Coronary artery (tissue), 2 donors: ENCODE measurements at regions not wholly inside any gene's neighbourhood (a gene's known extent, or its start where the extent isn't known, plus 50 kb on each side); places are given as distances from the start of the nearest gene placed in this dataset.
A peak's percentile ranks its signal among the peaks of the same experiment; 100 is the strongest.

Experiments
- DNase-seq: peaks from one replicate; pipeline ENCODE4 v3.0.0-alpha.2; 2017; ENCODE audit warnings: low spot score
- H3K27ac ChIP-seq, 2 donors: fragments of 200-600 bp; sonication (generic); one replicate each; pipeline ENCODE4 v1.5.1; 2016 to 2019
- H3K4me3 ChIP-seq: fragments of 200-600 bp; sonication (generic); 2 replicates; pipeline ENCODE4 v1.5.1; 2016; ENCODE audit warnings: mild to moderate bottlenecking, moderate library complexity
- TF ChIP-seq, protein P1 (sequence below): fragments of 200-600 bp; sonication (generic); IDR thresholded peaks from one replicate; pipeline ENCODE4 v1.5.1; 2019; ENCODE audit warnings: antibody characterized with exemption

DNA sequence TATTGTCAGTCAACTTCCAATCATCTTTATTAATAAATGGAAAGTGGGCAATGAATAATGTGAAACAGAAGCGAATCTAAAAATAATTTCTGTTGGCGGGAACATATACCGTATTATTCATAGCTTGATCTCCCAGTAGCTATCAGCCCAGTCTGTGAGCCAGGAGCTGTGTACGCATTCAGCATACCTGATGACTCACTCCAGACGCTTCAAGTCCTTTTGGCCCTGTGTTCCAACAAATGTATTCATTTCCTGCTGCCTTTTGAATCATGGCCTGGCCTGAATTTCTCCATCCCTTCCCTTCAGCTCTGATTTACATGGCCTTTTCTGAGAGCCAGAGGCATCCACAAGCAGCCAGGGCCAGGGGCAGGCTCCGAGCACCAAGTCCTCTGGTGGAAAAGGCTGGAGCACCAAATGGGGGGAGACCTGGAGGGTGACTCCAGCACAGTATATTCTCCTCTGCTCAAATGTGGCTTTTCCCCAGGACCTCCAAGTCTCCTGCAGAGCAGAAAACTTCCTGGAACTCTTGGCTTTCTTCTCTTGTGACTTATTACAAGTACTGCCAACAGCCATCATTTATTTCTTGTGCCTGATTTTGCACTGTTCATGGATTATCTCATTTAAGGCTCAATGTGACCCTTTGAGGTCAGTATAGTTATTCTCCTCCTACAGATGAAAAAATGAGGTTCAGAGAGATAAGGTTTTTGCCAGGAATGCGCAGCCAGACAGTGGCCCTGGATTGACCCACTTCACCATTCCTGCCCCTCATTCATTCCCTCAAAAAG, 108.7 kb downstream of the EN1 start:
- no peak for DNase-seq
- H3K27ac ChIP-seq: peak overlapping the region; percentile 42 to 48
- H3K4me3 ChIP-seq: no peak overlapping the region
- TF ChIP-seq, protein P1, sequence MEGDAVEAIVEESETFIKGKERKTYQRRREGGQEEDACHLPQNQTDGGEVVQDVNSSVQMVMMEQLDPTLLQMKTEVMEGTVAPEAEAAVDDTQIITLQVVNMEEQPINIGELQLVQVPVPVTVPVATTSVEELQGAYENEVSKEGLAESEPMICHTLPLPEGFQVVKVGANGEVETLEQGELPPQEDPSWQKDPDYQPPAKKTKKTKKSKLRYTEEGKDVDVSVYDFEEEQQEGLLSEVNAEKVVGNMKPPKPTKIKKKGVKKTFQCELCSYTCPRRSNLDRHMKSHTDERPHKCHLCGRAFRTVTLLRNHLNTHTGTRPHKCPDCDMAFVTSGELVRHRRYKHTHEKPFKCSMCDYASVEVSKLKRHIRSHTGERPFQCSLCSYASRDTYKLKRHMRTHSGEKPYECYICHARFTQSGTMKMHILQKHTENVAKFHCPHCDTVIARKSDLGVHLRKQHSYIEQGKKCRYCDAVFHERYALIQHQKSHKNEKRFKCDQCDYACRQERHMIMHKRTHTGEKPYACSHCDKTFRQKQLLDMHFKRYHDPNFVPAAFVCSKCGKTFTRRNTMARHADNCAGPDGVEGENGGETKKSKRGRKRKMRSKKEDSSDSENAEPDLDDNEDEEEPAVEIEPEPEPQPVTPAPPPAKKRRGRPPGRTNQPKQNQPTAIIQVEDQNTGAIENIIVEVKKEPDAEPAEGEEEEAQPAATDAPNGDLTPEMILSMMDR: no peak

DNA sequence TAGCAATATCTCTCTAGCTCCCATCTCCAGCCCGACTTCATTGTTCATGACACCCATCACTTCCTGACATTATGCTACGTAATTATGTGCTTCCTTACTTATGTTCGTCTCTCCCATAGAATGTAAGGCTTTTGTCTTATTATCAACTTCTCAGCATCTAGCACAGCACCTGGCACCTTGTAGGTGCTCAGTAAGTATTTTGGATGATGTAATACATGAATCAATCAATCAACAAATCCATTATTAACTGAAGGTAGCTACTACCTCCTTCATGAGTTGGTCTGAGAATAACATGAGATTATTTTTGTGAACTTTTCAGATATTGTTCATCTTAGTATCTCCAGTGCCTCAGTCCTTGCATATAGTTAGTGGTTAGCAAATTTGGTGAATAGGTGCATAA, 109.3 kb downstream of the EN1 start:
- TF ChIP-seq, protein P1: no peak
- no peak for DNase-seq
- Histone ChIP-seq H3K4me3 (no peak overlapping the region), H3K27ac (no peak overlapping the region)

DNA sequence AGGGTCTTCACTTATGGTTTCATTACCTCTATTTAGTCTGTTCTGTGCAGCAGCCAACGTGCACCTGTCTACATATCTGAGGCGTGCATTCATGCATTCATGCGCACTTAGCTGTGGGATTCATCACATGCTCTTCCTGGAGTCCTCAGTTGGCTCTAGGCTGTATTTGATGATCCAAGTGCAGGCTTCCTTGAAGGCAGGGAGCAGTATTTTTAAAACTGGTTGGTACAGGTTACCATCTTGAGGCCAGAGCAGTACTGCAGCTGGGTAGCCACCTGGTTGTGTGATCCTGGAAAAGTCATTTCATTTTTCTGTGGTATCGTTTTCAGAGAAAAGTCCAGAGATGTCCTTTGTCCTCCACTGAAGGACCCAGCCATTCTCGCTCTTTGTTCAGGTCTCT, 109.8 kb downstream of the EN1 start:
- Histone ChIP-seq H3K4me3 (no peak overlapping the region), H3K27ac (no peak overlapping the region)
- no peak for DNase-seq
- TF ChIP-seq, protein P1: no peak

DNA sequence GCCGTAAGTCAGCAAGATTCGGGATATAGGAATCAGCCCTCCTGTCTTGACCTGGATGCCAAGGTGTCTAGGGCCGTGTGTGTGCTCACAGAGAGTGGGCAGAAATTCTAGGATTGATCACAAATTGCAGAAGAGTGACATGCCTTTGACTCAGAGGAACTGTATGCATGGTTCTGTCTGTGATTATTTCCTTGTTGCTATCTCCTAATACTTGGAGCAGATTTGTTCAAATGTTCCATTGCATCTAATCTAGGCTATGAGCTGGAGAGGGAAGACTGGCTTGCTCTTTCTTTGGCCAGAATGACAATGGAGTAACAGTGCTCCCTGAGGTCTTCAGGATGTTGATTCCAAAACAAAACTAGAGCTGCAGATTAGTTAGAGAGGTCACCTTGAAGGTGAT, 115.0 kb downstream of the EN1 start:
- H3K27ac ChIP-seq: no peak overlapping the region
- TF ChIP-seq, protein P1: no peak
- no peak overlapping the region for H3K4me3 ChIP-seq
- no peak for DNase-seq

DNA sequence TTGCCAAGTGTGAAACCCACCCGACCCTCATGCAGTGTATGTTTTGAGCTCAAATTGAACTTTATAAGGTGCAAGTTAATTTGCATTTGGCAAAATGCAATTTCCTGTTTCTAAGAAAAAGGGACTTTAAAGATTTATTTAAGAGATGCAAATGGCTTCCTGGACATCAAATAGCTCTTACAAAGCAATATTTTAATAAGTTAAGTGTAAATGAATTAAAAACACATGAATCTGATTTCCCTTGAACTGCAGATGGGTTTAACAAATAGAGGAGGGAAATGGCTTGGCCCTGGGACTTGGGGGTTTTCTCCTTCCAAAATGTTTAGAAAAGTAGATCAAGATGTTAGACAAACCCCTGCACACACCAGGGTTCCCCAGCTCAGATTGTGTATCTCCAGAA, 116.0 kb downstream of the EN1 start:
- H3K27ac ChIP-seq: no peak overlapping the region
- TF ChIP-seq, protein P1: no peak
- no peak overlapping the region for H3K4me3 ChIP-seq
- DNase-seq: no peak

DNA sequence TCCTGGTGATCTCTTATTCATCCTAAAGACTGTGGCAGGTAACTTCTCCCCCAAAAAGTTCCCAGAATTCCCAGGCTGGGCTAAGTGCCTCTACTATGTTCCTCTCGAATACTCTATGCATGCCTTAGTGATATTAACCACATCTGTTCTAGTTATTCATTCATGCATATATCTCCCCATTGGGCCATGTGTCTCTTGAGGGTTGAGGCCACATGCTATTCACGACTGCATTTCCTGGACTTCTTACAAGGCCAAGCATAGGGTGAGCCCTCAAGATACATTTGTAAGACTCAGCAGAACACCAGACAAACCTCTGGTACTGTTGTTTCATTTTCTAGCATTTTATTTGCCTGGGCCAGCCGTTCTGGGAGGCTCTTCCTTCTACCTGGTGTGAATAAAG, 117.0 kb downstream of the EN1 start:
- TF ChIP-seq, protein P1: no peak
- no peak overlapping the region for H3K4me3 ChIP-seq
- DNase-seq: no peak
- H3K27ac ChIP-seq: no peak overlapping the region

DNA sequence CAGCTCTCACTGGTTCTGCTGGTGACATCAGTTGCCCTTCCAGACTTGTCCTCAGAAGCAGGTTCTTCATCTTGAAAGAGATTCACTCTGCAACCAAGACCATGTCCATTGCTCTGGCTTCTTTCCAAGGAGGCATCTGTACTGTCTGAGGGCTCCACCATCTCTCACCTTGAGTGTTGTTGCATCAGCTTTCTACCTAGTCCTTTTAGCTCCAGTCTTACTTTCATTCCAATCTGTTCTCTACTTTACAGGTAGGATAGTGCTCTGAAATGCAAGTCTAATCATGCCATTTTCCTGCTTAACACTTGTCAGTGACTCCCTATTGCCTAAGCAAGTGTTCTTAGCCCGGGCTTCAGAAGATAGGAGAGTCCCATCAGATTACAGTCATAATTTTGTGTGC, 117.7 kb downstream of the EN1 start:
- DNase-seq: no peak
- TF ChIP-seq, protein P1: no peak
- Histone ChIP-seq H3K4me3 (no peak overlapping the region), H3K27ac (no peak overlapping the region)
